CD4-positive, CD25-positive, alpha-beta regulatory T cell (primary cell): ENCODE measurements at regions not wholly inside any gene's neighbourhood (a gene's known extent, or its start where the extent isn't known, plus 50 kb on each side); places are given as distances from the start of the nearest gene placed in this dataset.
A peak's percentile ranks its signal among the peaks of the same experiment; 100 is the strongest.
"Not testable (repeated sequence)": the region's sequence is repeated elsewhere in the genome, so short reads cannot be mapped to it uniquely, and the experiment has no call there.

Experiments
- ATAC-seq, 2 donors: fragments of 150-1000 bp; cut with Tn5 transposase; one replicate each; pipeline ENCODE4 v1.10.0; 2021; ENCODE audit warnings: low read depth in 2 of 2, moderate number of reproducible peaks in 2 of 2, moderate library complexity in 1 of 2
- DNase-seq, 3 donors: peaks; one replicate each; pipeline versions ENCODE4 v3.0.0 to v3.0.0-alpha.2; 2012 to 2022; ENCODE audit warnings: mixed read lengths in 1 of 3
- H3K27ac ChIP-seq: one replicate; pipeline ENCODE4 v1.7.0; 2013; ENCODE audit warnings: mild to moderate bottlenecking, low read length; ENCODE audit not compliant: insufficient read depth, poor library complexity, severe bottlenecking
- H3K27me3 ChIP-seq: one replicate; pipeline ENCODE4 v1.7.0; 2013; ENCODE audit warnings: low read length; ENCODE audit not compliant: control insufficient read depth, insufficient read depth
- H3K36me3 ChIP-seq: one replicate; pipeline ENCODE4 v1.7.0; 2013; ENCODE audit warnings: mild to moderate bottlenecking, low read length, moderate library complexity; ENCODE audit not compliant: control insufficient read depth, insufficient read depth
- H3K4me1 ChIP-seq: 2 replicates; pipeline ENCODE4 v1.7.0; 2013; ENCODE audit warnings: mild to moderate bottlenecking, low read length; ENCODE audit not compliant: insufficient read depth, control insufficient read depth, poor library complexity, severe bottlenecking
- H3K4me3 ChIP-seq: one replicate; pipeline ENCODE4 v1.7.0; 2013; ENCODE audit warnings: low read depth, mild to moderate bottlenecking, low read length, moderate library complexity
- H3K9me3 ChIP-seq, 2 experiments: 1 replicate in 1 of 2; 2 replicates in 1 of 2; pipeline ENCODE4 v1.7.0; 2013; ENCODE audit warnings: low read length in 2 of 2, mild to moderate bottlenecking in 1 of 2, moderate library complexity in 1 of 2; ENCODE audit not compliant: control insufficient read depth in 2 of 2
- H3K27ac Mint-ChIP-seq, 3 donors: one replicate each; pipeline ENCODE4 v1.8.0; 2020 to 2022; ENCODE audit warnings: mild to moderate bottlenecking in 3 of 3, mixed read lengths in 3 of 3, moderate library complexity in 2 of 3
- H3K27me3 Mint-ChIP-seq: one replicate; pipeline ENCODE4 v1.8.0; 2022; ENCODE audit warnings: mild to moderate bottlenecking, mixed read lengths
- H3K36me3 Mint-ChIP-seq: one replicate; pipeline ENCODE4 v1.8.0; 2020; ENCODE audit warnings: mixed read lengths
- H3K4me1 Mint-ChIP-seq, 4 donors: one replicate each; pipeline ENCODE4 v1.8.0; 2020 to 2022; ENCODE audit warnings: mixed read lengths in 4 of 4, mild to moderate bottlenecking in 1 of 4
- H3K4me3 Mint-ChIP-seq, 4 donors: one replicate each; pipeline ENCODE4 v1.8.0; 2020 to 2022; ENCODE audit warnings: mild to moderate bottlenecking in 4 of 4, mixed read lengths in 4 of 4, moderate library complexity in 3 of 4
- H3K9me3 Mint-ChIP-seq, 7 donors: one replicate each; pipeline ENCODE4 v1.8.0; 2020 to 2022; ENCODE audit warnings: mixed read lengths in 7 of 7, mild to moderate bottlenecking in 3 of 7, moderate library complexity in 2 of 7

DNA sequence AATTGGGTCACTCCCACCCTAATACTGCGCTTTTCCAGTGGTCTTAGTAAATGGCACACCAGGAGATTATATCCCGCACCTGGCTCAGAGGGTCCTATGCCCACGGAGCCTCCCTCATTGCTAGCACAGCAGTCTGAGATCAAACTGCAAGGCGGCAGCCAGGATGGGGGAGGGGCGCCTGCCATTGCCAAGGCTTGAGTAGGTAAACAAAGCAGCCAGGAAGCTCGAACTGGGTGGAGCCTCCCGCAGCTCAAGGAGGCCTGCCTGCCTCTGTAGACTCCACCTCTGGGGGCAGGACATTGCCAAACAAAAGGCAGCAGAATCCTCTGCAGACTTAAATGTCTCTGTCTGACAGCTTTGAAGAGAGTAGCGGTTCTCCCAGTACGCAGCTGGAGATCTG lies 52.4 kb upstream of the PMPCB start:
- not testable (repeated sequence) for ATAC-seq

DNA sequence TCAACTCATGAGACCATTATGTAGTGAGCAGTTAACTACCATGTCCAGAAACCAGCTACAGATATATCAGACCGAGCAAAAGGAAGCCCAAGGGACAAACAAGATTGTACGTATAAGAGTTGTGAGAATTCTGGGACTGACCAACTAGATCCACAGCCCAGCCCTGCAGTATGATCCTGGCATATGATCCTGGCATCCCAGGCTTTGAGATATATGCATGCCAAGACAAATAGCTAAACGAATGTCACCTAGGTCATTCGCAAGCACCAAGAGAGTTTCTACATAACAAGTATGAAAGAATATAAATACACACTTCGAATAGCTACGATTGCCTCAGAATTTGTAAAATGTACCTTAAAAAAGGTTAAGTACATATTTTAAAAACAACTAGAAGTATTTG lies 56.4 kb upstream of the PMPCB start:
- Mint-ChIP-seq H3K36me3 (peaks cover 5% of the 10 kb centered on the region), H3K4me3 (no peak overlapping the region), H3K9me3 (peaks cover 0 to 6% (median 1%) of the 10 kb centered on the region in 7 donors), H3K4me1 (peaks cover 0 to 5% (median 2%) of the 10 kb centered on the region in 4 donors), H3K27ac (no peak overlapping the region), H3K27me3 (no peaks in the 10 kb centered on the region)
- Histone ChIP-seq H3K36me3 (no peaks in the 10 kb centered on the region), H3K4me1 (no peaks in the 10 kb centered on the region), H3K27me3 (no peaks in the 10 kb centered on the region), H3K27ac (no peak overlapping the region), H3K9me3 (no peaks in the 10 kb centered on the region), H3K4me3 (no peak overlapping the region)
- DNase-seq, result no peak
- ATAC-seq, result no peak

More for the DNA sequence above, 52.4 kb upstream of the PMPCB start:
- H3K27ac Mint-ChIP-seq, H3K27me3 Mint-ChIP-seq, H3K27me3 ChIP-seq, H3K4me3 Mint-ChIP-seq, H3K4me1 Mint-ChIP-seq, H3K9me3 ChIP-seq, H3K27ac ChIP-seq, H3K4me3 ChIP-seq, H3K36me3 Mint-ChIP-seq, H3K4me1 ChIP-seq, H3K36me3 ChIP-seq: not testable (repeated sequence)
- DNase-seq, result peak in 1 of 3 donors; percentile 45
- peaks cover 0 to 11% (median 3%) of the 10 kb centered on the region in 7 donors for H3K9me3 Mint-ChIP-seq

DNA sequence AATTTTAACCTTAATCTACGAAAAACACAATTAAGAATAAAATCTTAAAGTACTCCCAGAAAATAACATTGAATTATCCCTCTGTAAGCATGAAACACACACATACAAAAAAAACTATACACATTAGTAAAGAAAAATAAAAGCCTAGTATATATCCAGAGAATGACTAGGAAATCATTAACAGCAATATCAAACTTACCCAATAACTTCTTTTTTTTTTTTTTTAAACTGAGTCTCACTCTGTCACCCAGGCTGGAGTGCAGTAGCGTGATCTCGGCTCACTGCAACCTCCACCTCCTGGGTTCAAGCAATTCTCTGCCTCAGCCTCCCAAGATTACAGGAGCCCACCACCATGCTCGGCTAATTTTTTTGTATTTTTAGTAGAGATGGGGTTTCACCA lies 61.4 kb upstream of the PMPCB start:
- DNase-seq, ATAC-seq, H3K27me3 Mint-ChIP-seq, H3K9me3 ChIP-seq, H3K27ac ChIP-seq, H3K4me3 Mint-ChIP-seq, H3K36me3 Mint-ChIP-seq, H3K4me1 ChIP-seq, H3K9me3 Mint-ChIP-seq, H3K4me1 Mint-ChIP-seq, H3K4me3 ChIP-seq, H3K27ac Mint-ChIP-seq, H3K27me3 ChIP-seq, H3K36me3 ChIP-seq: not testable (repeated sequence)

DNA sequence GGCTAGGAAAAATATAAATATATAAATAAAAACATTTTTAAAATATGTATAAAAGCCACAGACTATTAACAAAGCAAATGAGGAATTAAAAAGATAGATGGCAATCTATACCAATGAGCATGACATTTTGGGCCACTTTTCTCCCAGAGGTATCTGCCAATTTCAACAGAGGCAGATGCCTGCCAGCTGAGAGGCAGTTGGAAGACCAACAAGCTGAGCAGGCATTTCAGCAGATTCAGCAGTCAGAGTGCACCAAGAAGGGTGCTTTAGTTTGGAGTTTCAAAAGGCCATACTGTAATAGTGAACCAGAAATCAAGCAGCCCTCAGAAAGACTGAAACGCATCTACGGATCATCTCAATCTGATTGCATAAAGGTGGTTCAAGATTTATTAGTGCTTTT lies 62.4 kb upstream of the PMPCB start:
- not testable (repeated sequence) for H3K27me3 Mint-ChIP-seq, H3K27me3 ChIP-seq, H3K4me3 Mint-ChIP-seq, H3K4me3 ChIP-seq, H3K4me1 Mint-ChIP-seq, DNase-seq, H3K27ac Mint-ChIP-seq, H3K27ac ChIP-seq, H3K9me3 ChIP-seq, H3K9me3 Mint-ChIP-seq, ATAC-seq, H3K36me3 ChIP-seq, H3K4me1 ChIP-seq, H3K36me3 Mint-ChIP-seq

DNA sequence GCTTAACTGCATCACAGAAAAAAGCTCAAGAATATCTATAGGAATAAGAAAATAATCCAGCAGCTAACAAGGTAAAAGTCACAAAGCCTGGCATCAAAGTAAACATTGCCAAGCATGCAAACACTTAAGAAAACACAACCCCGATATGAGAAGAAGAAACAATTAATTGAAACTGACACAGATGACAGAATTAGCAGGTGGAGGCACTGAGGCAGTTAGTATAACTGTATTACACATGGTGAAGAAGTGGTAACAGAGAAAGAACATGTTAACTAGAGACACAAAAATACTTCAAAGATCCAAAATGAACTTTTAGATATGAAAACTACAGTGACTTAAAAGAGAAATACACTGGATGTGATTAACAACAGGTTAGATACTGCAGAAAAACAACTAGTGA lies 69.4 kb upstream of the PMPCB start:
- H3K4me3 Mint-ChIP-seq, H3K27ac Mint-ChIP-seq, H3K36me3 ChIP-seq, DNase-seq, H3K27ac ChIP-seq, H3K4me1 Mint-ChIP-seq, H3K4me3 ChIP-seq, H3K27me3 ChIP-seq, H3K9me3 Mint-ChIP-seq, H3K27me3 Mint-ChIP-seq, ATAC-seq, H3K9me3 ChIP-seq, H3K4me1 ChIP-seq, H3K36me3 Mint-ChIP-seq: not testable (repeated sequence)

DNA sequence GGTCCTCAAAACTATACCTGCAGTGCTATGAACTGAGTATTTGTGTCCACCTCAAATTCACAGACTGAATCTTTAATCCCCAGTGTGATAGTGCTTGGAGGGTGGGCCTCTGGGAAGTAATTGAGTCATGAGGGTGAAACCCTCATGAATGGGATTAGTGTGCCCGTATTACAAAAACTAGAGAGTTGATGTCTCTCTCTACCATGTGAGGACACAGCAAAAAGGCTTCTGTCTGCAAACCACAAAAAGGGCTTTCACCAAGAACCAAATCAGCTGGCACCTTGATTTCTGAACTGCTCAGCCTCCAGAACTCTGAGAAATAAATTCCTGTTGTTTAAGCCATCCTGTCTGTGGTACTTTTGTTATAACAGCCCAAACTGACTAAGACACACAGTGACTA lies 71.4 kb upstream of the PMPCB start:
- not testable (repeated sequence) for H3K27me3 Mint-ChIP-seq, H3K36me3 Mint-ChIP-seq, DNase-seq, H3K4me1 Mint-ChIP-seq, ATAC-seq, H3K36me3 ChIP-seq, H3K9me3 Mint-ChIP-seq, H3K27ac ChIP-seq, H3K27ac Mint-ChIP-seq, H3K4me3 Mint-ChIP-seq, H3K4me3 ChIP-seq, H3K9me3 ChIP-seq, H3K4me1 ChIP-seq, H3K27me3 ChIP-seq

DNA sequence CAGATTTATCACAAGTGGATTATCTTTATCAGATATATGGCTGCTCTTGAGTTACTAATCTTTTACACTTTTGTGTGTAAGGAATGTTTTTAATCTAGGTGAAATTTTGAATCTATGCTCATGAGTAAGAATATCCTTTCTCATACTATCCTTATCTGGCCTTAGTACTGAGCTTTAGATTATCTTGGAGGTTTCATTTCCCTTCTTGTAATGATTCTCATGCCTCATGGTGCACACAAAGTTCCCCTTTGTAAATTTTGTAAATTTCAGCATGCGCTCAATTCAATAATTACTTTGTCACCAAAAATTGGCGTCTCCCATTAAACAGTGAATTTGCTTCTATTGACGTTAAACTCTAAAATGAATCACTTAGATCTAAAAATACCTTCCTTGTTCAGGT lies 74.2 kb upstream of the NAPEPLD start:
- H3K4me3 ChIP-seq, H3K27me3 ChIP-seq, H3K9me3 ChIP-seq, H3K27ac ChIP-seq, H3K4me3 Mint-ChIP-seq, H3K9me3 Mint-ChIP-seq, H3K36me3 Mint-ChIP-seq, H3K27ac Mint-ChIP-seq, ATAC-seq, DNase-seq, H3K4me1 ChIP-seq, H3K4me1 Mint-ChIP-seq, H3K27me3 Mint-ChIP-seq, H3K36me3 ChIP-seq: not testable (repeated sequence)

DNA sequence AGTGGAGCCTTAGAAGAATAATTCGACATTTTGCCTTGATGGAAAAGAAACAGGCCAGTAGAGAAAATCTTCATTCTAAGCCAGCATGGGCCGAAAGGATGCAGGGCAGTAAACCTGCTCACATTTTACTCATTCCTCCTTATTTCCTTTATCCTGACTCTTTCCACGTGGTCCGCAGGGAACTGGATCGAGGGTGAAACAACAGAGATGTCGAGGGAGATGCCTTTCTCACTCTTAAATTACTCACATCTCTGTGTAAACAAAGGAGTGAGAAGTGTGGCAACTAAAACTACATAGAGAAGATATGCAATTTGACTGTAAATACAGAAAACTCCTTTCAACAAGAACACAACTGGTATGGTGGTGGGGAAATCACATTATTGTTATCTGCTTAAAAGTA lies 62.1 kb upstream of the NAPEPLD start:
- H3K9me3 ChIP-seq, H3K4me1 ChIP-seq, H3K4me3 ChIP-seq, ATAC-seq, DNase-seq, H3K4me1 Mint-ChIP-seq, H3K4me3 Mint-ChIP-seq, H3K36me3 Mint-ChIP-seq, H3K27me3 Mint-ChIP-seq, H3K9me3 Mint-ChIP-seq, H3K36me3 ChIP-seq, H3K27me3 ChIP-seq, H3K27ac Mint-ChIP-seq, H3K27ac ChIP-seq: not testable (repeated sequence)
